Activated CD8-positive, alpha-beta memory T cell treated with anti-CD3 and anti-CD28 coated beads for 48 hours (primary cell): ENCODE measurements at regions not wholly inside any gene's neighbourhood (a gene's known extent, or its start where the extent isn't known, plus 50 kb on each side); places are given as distances from the start of the nearest gene placed in this dataset.
"Not testable (repeated sequence)": the region's sequence is repeated elsewhere in the genome, so short reads cannot be mapped to it uniquely, and the experiment has no call there.

ENCODE experiments used
- DNase-seq, 3 experiments: peaks; one replicate each; pipeline ENCODE4 v3.0.0-alpha.2; 2020; ENCODE audit warnings: low read depth in 2 of 3, low spot score in 2 of 3

GRCh38 chr5:164186550-164186949 is 681.1 kb downstream of the MAT2B start:
- no peak for DNase-seq

- no peak for DNase-seq
Measured at GRCh38 chr5:164187785-164188184, 682.4 kb downstream of the MAT2B start.

GRCh38 chr5:164188733-164189148 is 683.3 kb downstream of the MAT2B start:
- no peak for DNase-seq

GRCh38 chr5:164191240-164191639 is 685.8 kb downstream of the MAT2B start:
- no peak for DNase-seq

- no peak for DNase-seq
Measured at GRCh38 chr5:164202338-164202737, 696.9 kb downstream of the MAT2B start.

- no peak for DNase-seq
Measured at GRCh38 chr5:164203581-164204225, 698.3 kb downstream of the MAT2B start.

GRCh38 chr5:164204338-164204946 is 699.0 kb downstream of the MAT2B start:
- DNase-seq, result no peak

- no peak for DNase-seq
Measured at GRCh38 chr5:164206196-164206595, 700.8 kb downstream of the MAT2B start.

GRCh38 chr5:164207646-164208045 is 702.2 kb downstream of the MAT2B start:
- DNase-seq, result no peak

- DNase-seq, result no peak
Measured at GRCh38 chr5:164210491-164210890, 705.1 kb downstream of the MAT2B start.

GRCh38 chr5:164214698-164215097 is 709.3 kb downstream of the MAT2B start:
- no peak for DNase-seq

- no peak for DNase-seq
Measured at GRCh38 chr5:164217464-164217863, 712.0 kb downstream of the MAT2B start.

GRCh38 chr5:164220522-164220921 is 715.1 kb downstream of the MAT2B start:
- no peak for DNase-seq

GRCh38 chr5:164224236-164224635 is 718.8 kb downstream of the MAT2B start:
- no peak for DNase-seq

GRCh38 chr5:164224772-164225171 is 719.4 kb downstream of the MAT2B start:
- DNase-seq, result no peak

GRCh38 chr5:164230341-164230740 is 724.9 kb downstream of the MAT2B start:
- DNase-seq, result no peak

- no peak for DNase-seq
Measured at GRCh38 chr5:164233791-164234190, 728.4 kb downstream of the MAT2B start.

GRCh38 chr5:164234321-164234720 is 728.9 kb downstream of the MAT2B start:
- no peak for DNase-seq

GRCh38 chr5:164235300-164235891 is 730.0 kb downstream of the MAT2B start:
- DNase-seq, result no peak

GRCh38 chr5:164237486-164237885 is 732.1 kb downstream of the MAT2B start:
- DNase-seq, result no peak

- not testable (repeated sequence) for DNase-seq
Measured at GRCh38 chr5:164251781-164252180, 746.4 kb downstream of the MAT2B start.

GRCh38 chr5:164253764-164254163 is 748.3 kb downstream of the MAT2B start:
- no peak for DNase-seq
